Fibroblast of the aortic adventitia (primary cell): ENCODE measurements at regions not wholly inside any gene's neighbourhood (a gene's known extent, or its start where the extent isn't known, plus 50 kb on each side); places are given as distances from the start of the nearest gene placed in this dataset.

Experiments used
- DNase-seq: peaks from one replicate; pipeline ENCODE4 v3.0.0-alpha.2; 2010; ENCODE audit warnings: low read depth
- H3K4me3 ChIP-seq: 2 replicates; pipeline ENCODE4 v1.5.1; 2011; ENCODE audit warnings: low read depth, mild to moderate bottlenecking, control low read depth, low read length, moderate library complexity
- CTCF ChIP-seq: IDR thresholded peaks from 2 replicates; pipeline ENCODE4 v1.5.1; 2011; ENCODE audit warnings: mild to moderate bottlenecking, low read length, control low read depth, inconsistent platforms; ENCODE audit not compliant: insufficient read depth

GRCh38 chr9:26520141-26520540 lies 372.5 kb downstream of the CAAP1 start:
- no peak overlapping the region for H3K4me3 ChIP-seq
- TF ChIP-seq CTCF, result no peak
- no peak for DNase-seq

GRCh38 chr9:26516773-26517343 lies 375.7 kb downstream of the CAAP1 start:
- H3K4me3 ChIP-seq, result no peak overlapping the region
- no peak for TF ChIP-seq CTCF
- DNase-seq, result no peak

GRCh38 chr9:26513730-26514129 lies 378.9 kb downstream of the CAAP1 start:
- H3K4me3 ChIP-seq, result no peak overlapping the region
- DNase-seq, result no peak
- TF ChIP-seq CTCF, result no peak

GRCh38 chr9:26510137-26510536 lies 382.5 kb downstream of the CAAP1 start:
- no peak for TF ChIP-seq CTCF
- H3K4me3 ChIP-seq, result no peak overlapping the region
- DNase-seq, result no peak

GRCh38 chr9:26508897-26509296 lies 383.7 kb downstream of the CAAP1 start:
- DNase-seq, result no peak
- TF ChIP-seq CTCF, result no peak
- H3K4me3 ChIP-seq, result no peak overlapping the region

GRCh38 chr9:26504057-26504456 lies 388.5 kb downstream of the CAAP1 start:
- no peak for DNase-seq
- no peak overlapping the region for H3K4me3 ChIP-seq

More at GRCh38 chr9:26504057-26504456, 388.5 kb downstream of the CAAP1 start:
- TF ChIP-seq CTCF, result no peak
